GM19455 (cell line): ENCODE measurements at regions not wholly inside any gene's neighbourhood (a gene's known extent, or its start where the extent isn't known, plus 50 kb on each side); places are given as distances from the start of the nearest gene placed in this dataset.
"Not testable (repeated sequence)": the region's sequence is repeated elsewhere in the genome, so short reads cannot be mapped to it uniquely, and the experiment has no call there.

Experiments
- ATAC-seq: cut with Tn5 transposase; IDR thresholded peaks from one replicate; pipeline ENCODE4 v1.9.1; 2021; ENCODE audit not compliant: unreplicated experiment

GRCh38 chrX:38937926-38938325 lies 136.7 kb downstream of the MID1IP1 start:
- no peak for ATAC-seq

DNA sequence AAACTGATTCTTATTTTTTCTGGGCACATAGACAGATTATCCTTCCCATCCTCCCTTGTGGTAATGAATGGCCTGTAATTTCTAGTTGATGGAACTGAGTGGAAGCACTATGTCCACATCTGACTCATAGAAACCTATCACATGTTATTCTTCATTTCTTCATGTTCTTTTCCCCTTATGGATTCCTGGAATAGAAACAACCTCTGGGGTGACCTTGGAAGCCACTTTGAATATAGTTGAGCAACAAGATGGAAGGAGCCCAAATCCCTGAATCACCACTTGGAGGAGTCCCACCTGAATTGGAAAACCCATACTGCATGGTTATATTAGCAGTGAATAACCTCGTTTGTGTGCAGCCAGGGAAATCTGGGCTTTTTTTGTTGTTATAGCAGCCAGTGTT lies 137.8 kb downstream of the MID1IP1 start:
- no peak for ATAC-seq

- ATAC-seq, result no peak
These were observed 139.3 kb downstream of the MID1IP1 start for GRCh38 chrX:38940547-38940946.

DNA sequence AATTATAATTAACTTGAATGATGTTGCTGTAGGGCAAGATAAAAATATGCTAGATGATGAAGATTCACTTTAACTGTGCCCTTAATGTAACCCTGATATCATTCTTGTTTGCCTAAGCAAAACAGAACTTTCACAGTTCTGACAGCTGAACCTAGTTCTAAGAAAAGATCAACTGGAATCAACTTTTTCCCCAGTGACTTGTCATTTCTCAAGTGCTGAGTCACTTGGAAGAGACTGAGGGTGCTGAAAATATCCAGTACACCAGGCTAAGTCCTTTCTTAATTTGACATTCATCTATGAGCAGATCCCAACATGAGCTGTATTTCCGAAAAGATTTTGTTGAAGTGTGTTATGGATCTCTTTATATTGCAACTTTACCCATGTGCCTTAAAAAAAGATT lies 140.4 kb downstream of the MID1IP1 start:
- ATAC-seq, result no peak

DNA sequence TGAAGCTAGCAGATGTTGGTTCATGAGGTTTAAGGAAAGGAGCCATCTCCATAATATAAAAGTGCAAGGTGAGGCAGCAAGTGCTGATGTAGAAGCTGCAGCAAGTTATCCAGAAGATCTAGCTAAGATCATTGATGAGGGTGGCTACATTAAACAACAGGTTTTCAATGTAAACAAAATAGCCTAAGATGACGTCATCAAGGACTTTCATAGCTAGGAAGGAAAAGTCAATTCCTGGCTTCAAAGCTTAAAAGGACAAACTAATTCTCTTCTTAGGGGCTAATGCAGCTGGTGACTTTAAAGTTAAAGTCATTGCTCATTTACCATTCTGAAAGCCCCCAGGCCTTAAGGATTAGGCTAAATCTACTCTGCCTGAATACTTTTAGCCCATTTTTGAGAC lies 141.9 kb downstream of the MID1IP1 start:
- ATAC-seq, result no peak

DNA sequence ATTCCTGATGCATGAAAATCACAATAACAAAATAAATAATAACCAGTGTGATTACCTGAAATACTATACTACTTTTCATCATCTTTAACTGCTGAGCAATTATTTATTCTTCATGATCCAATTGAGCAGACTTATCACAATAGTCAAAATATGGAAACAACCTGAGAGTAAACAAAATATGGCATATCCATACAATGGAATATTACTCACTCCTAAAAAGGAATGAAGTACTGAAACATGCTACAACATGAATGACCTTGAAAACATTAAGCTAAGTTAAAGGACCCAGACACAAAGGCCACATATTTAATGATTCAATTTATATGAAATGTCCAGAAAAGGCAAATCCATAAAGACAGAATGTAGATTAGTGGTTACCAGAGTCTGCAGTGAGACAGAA lies 146.8 kb downstream of the MID1IP1 start:
- no peak for ATAC-seq

DNA sequence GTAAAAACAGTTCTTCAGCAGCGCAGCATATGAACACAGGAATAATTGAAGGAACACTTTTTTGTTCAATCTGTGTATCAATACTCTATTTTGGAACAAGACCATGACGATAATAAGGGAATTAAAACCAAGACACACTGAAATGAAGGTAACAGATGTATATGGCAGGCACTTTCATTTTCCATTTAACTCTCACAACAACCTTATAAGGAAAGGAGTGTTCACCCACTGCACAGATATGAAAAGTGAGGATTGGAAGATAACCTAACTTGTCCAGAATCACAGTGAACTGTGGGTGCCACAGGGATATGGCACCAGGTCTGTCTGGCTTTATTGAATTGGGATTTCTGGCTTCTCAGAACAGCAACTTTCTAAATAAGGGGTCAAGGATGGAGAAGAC lies 153.3 kb downstream of the MID1IP1 start:
- no peak for ATAC-seq

DNA sequence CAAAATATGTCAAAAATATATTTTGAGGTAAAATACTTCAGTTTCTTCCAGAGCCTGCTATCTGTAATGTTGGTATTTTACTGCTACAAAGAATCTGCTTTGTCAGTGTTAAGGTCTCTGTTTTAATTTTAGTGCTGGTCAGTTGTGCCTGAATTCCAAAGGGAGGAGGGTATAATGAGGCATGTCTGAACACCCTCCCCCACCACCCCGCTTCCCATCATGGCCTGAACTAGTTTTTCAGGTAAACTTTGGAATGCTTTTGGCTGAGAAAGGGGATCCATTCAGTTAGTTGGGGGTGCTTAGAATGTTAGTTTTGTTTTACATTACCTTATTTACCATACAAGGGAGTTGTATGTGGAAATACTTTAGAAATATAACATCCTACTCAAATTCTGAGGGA lies 158.5 kb downstream of the MID1IP1 start:
- no peak for ATAC-seq

GRCh38 chrX:38960137-38960536 lies 158.9 kb downstream of the MID1IP1 start:
- no peak for ATAC-seq

DNA sequence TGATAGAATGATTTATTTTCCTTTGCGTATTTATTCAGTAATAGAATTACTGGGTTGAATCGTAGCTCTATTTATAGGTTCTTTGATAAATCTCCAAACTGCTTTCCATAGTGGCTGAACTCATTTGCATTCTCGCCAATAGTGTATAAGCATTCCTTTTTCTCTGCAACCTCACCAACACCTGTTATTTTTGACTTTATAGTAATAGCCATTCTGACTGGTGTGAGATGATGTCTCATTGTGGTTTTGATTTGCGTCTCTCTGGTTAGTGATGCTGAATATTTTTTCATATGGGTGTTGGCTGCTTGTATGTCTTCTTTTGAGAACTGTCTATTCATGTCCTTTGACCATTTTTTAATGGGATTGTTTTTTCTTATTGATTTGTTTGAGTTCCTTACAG lies 160.7 kb downstream of the MID1IP1 start:
- ATAC-seq, result no peak

- ATAC-seq, result not testable (repeated sequence)
These were observed 162.0 kb downstream of the MID1IP1 start for GRCh38 chrX:38963244-38963643.

- no peak for ATAC-seq
These were observed 164.6 kb downstream of the MID1IP1 start for GRCh38 chrX:38965888-38966287.

DNA sequence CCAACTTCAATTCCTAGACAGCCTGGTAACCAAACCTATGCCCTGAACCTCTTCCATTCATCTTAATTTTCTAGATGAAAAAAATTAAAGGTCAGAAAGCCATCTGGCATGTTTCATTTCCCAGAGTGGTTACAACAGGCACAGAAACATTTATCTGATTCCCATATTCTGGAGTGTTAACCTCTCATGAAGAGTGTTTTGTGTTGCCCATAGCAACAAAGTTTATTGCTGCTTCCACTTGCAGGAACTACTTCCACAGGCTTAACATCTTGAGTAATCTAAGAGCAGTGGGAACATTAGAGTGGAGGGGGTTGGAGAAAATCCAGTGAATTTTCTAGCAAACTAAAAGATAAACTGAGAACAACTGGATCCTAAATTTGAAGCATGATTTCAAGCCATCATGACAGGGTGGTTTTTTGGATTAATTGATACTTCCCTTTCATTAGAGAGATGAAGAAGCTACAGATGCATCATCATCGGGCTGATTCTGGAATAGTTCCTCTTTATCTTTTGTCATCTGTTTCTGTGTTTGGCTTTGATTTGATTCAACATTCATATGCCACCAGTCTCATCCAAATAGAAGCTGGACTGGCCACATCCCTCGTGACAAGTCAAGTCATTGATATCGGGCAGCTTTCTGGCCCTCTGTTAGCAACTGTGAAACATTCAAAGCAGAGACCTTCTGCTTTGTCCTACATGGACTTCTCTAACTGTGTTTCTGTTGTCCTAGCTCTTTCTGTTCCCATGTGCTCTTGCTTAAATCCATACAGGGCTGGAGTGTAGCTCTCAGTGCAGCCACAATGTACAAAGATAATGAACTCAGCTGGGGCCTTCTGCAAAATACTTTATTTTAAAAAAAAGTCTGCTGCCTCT lies 167.3 kb downstream of the MID1IP1 start:
- no peak for ATAC-seq

DNA sequence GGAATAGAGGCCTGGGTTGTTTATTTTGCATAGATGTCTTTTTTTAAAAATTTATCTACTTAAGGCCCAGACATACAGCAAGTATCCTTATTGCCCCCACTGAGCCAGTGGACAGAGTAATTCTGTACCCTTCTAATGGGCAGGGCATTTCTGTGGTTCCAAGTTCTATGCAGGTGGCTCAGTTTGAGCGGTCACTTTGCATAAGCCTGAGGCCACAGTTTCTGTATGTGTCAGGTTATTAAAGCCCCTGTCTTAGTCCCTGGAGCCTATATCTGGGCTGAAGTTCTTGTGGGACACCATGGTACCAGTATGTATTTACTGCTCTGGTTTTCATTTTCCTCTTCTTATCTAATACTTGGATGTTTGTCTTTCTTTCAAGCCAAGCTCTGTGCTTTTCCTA lies 168.8 kb downstream of the MID1IP1 start:
- ATAC-seq, result peak; percentile 73

DNA sequence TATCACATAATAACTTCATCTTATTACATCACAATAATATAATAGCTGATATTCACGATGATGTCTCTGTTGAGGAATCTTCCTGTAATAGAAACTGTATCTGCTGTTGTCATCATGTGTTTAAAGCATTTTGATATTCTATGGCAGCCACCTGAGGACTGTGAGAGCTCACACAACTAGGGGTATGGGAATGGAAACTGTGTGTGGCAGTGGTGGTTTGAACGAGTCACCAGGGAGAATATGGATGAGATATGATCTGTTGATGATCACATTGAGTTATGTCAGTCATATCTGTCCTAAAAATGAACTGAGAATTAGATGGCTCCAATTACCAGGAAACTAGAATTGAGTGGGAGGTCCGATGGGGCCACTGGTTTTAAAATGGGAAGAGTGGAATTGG lies 169.6 kb downstream of the MID1IP1 start:
- no peak for ATAC-seq

- ATAC-seq, result no peak
These were observed 172.1 kb downstream of the MID1IP1 start for GRCh38 chrX:38973322-38973721.

DNA sequence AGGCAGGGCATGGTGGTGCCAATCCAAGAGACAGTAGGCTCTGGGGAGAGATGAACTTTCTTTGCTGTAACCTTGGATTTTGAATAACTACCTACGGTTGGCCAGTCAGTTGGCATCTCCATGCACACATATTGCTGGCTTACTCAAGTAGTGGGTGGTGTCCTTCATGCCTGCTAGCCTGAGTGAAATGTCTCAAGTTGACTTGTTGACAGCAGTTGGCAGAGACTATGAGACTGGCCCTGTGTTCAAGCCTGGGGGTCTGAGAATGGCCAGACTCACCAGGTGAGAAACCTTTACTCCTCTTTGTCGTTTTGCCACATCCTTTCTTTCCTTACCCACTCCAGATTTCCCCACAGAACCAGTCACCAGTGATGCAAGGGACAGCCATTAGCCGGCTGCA lies 173.3 kb downstream of the MID1IP1 start:
- ATAC-seq, result no peak

GRCh38 chrX:38975368-38975942 lies 174.2 kb downstream of the MID1IP1 start:
- ATAC-seq, result no peak

DNA sequence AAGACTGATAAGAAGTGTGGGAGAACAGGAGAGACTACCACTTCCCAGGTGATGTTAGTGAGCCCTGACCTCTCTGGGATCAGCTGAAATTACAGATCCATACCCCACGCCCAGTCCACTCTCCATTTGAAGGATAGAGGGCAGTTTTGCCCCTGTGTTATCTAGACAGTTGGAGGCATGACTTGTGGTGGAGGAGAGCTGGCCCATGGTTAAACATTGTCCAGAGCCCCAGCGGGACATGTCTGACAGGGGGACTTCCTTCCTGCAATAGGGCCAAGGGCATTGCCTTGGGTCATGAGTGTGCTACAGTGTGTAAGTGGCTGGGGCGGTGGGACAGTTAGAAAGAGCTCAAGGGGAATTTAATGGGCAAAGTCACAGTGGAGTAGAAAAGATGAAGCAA lies 181.1 kb downstream of the MID1IP1 start:
- ATAC-seq, result no peak

GRCh38 chrX:38982843-38983242 lies 181.6 kb downstream of the MID1IP1 start:
- no peak for ATAC-seq

- ATAC-seq, result no peak
These were observed 184.1 kb downstream of the MID1IP1 start for GRCh38 chrX:38985375-38985774.

- no peak for ATAC-seq
These were observed 184.7 kb downstream of the MID1IP1 start for GRCh38 chrX:38985945-38986344.

DNA sequence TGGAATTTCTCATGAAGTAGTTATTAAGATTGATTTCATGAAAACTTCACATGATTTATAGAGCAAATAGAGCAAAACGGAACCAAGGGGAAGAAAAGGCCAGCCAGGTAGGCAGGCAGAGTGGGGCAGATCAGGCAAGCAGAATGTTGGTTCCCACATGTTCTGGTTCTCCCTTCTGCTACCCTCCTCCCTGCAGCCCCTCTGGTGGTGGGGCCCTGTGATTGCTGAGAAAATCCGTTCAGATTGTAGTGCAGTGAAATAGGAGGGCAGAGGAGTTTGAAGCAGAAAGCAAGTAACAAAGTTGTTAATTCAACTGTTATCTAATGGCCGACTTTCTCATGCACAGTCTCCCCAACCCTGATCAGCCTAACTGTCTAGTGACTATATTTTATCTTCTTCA lies 185.3 kb downstream of the MID1IP1 start:
- ATAC-seq, result no peak
